HG03575 (cell line): ENCODE measurements at regions not wholly inside any gene's neighbourhood (a gene's known extent, or its start where the extent isn't known, plus 50 kb on each side); places are given as distances from the start of the nearest gene placed in this dataset.

Experiments used
- ATAC-seq: cut with Tn5 transposase; IDR thresholded peaks from one replicate; pipeline ENCODE4 v1.9.1; 2021; ENCODE audit not compliant: unreplicated experiment, insufficient number of reproducible peaks, low FRiP score; ENCODE audit errors: extremely low read depth

DNA sequence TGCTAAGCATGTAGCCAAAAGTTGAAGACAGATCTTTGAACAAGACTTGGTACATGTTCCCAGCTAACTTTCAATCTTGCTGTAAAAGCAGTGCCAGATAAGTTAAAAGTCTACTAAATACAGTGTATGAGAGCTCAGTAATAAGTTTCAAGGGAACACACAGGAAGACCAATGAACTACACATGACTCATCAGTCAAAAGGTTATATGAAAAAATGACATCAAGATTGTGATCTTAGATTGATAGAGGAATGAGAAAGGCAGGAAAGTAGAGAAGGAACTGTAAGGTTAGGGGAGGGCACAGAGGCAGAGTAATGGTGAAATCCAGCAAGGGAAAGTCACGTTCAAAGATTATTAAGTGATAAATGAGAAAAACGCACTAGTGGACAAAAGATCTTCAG, 249.9 kb upstream of the FLRT2 start:
- ATAC-seq, result no peak

DNA sequence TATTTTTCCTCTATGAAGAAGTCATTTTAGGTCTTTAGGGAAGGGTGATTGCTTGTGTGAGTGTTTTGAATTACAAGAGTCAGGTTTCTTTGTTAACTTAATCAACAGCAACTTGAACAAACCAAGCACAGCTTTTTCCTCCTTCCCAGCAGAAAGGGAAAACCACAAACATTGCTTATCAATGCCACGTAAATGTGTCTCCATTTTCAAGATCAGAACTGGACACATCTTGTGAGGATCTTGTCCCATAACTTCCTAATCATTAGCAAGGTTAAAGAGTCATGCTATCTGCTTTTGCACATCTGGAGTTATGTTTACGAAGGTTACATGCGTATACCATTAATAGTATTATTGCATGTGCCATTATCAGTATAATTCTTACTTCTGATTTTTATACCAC, 248.0 kb upstream of the FLRT2 start:
- ATAC-seq, result no peak

DNA sequence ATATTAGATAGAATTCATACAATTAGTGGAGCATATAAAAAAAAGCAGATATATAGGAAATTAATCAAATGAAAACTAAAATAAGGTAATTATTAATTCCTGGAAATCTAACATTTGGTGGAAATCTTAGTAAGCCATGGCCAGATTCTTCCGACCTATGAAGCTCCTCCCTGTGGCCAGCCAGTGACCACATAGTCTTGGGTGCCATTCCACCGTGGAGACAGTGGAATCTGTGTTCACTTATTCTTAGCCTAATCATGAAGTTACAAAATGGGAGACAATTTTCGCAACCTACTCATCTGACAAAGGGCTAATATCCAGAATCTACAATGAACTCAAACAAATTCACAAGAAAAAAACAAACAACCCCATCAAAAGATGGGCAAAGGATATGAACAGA, 241.9 kb upstream of the FLRT2 start:
- no peak for ATAC-seq

DNA sequence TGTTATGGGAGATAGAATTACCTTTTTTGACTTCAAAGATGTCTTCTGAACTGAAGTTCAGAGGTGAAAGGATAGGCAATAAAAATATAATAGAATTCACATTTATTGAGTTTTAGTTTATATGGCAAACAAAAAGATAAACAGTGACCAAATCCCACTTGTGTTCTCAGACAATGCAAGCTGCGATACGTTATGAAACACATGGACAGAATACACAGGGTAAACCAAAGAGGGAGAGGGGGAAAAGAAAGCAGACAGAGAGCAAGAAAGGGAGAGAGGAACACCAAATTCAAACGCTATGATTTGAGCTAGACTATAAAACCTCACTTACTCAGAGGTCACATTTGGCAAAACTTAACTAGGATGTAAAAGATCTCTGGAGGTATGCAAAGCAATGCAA, 238.2 kb upstream of the FLRT2 start:
- no peak for ATAC-seq

DNA sequence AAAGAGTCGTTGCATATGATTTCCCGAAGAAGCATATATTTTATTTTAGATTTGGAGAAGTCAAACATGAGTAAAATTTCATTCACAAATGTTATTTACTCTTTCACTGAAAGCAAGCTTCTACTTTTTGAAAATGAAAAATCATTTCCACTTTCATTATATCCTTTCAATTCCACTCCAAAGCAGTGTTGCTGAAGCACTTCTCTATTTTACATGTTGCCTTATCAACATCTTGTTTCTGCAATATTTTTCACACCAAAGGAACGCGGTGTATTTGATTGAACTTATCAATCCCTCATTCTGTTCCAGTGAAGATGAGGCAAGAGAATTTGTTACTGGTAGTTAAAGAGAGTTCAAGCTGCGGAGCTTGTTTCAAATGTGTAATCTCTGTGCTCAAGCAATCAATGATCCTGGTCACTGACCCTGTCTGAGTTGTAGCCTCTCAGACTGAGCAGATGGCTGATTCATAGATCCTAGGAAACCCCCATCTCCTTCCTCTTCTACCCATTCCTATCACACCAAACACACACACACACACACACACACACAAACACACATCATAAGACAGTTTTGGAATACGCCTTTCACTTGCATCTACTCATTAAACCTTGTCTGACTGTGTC, 236.2 kb upstream of the FLRT2 start:
- no peak for ATAC-seq

DNA sequence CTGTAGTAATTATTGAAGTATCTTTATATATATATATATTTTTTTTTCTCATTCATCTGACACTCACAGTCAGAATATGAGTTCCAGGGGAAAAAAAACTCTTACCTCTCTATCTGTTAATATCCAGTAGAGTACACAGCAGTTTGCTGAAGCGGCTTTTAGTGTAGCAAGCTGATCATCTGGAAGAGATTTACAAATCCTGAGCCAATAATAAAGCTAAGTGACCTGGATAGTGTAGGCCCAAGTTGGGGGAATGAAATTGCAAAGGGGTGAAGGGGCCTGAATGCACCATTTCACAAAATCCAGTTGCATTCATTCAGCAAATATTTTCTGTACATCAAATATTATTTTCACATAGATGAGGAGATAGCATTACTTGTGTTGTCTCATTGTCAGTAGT, 234.6 kb upstream of the FLRT2 start:
- no peak for ATAC-seq

DNA sequence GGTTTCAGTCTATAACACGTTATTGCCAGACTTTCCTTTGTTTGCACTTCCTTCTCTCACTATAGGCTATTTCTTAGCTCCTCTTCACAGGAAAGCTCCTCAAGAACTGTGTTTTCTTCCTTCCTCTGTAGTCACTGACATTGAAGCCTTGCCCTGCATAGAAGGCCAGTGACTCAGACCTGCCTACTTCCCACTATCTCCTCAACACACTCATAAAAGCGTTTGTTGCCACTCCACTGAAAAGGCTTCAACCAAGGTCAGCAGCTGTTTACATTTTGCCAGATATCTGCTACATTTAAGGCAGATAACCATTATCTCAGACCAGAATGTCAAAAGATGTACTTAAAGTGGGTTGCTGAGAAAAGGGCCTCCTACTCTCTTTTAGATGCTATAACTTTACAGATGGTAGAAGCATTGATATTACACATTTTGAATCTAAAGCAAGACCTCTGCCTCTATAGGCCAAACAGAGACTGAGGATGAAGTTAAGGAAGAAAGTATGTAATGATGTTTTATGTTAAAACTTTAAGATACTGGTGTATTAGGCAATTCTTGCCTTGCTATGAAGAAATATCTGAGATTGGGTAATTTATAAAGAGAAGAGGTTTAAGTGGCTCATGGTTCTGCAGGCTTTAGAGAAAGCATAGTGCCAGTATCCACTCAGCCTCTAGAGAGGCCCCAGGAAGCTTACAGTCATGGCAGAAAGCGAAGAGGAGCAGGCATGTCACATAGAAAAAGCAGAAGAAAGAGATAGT, 233.3 kb upstream of the FLRT2 start:
- no peak for ATAC-seq

DNA sequence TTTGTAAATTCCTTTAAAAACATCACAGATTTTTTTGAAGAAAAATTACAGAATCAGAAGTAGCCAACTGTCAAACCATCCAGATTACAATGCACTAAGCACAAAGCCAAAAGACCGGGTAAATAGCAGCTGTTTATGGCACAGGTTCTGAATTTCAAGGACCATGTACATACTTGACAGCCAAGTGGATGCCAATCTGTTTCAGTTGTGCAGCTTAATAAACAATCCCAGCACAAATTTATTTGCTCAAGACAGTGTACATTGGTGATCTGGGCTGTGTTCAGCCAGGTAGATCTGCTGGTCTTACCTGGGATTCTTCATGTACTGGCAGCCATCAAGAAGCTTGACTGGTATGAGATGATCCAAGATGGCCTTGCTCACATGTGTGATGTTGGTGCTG, 229.8 kb upstream of the FLRT2 start:
- no peak for ATAC-seq

DNA sequence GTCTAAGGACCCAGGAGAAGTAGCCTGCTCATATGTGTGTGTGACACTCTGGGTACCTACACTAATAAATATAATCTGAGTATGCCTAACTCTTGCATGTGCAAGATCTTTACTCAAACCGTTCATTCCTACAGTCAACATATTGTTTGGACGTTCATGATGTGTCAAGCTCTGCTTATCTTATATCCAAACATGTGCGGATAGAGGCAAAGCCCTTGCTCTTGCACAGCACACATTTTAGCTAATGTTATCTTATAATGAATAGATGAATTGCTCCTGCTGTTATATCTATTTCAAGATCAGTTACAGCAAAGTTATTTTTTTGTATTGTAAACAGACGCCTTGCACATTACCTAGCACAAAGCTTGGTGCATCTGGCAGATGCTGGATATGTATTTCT, 228.4 kb upstream of the FLRT2 start:
- ATAC-seq, result no peak

DNA sequence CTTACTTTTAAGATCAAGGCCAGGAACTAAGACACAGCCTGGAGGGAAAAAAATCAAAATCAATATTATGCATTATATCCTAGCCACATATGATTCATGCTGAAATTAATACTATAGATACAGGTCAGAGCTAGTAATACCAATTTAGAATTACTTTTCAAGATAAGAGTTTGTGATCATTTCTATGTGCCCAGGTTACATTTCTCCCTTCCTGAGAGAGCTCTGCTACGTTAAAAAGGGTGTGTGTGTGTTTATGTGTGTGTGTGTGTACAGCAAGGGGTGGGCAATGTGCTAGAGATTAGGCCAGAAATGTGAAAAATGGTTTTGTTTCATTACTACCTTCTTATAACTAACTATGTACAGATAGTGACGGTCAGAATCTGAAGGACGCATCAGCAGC, 223.9 kb upstream of the FLRT2 start:
- ATAC-seq, result no peak

DNA sequence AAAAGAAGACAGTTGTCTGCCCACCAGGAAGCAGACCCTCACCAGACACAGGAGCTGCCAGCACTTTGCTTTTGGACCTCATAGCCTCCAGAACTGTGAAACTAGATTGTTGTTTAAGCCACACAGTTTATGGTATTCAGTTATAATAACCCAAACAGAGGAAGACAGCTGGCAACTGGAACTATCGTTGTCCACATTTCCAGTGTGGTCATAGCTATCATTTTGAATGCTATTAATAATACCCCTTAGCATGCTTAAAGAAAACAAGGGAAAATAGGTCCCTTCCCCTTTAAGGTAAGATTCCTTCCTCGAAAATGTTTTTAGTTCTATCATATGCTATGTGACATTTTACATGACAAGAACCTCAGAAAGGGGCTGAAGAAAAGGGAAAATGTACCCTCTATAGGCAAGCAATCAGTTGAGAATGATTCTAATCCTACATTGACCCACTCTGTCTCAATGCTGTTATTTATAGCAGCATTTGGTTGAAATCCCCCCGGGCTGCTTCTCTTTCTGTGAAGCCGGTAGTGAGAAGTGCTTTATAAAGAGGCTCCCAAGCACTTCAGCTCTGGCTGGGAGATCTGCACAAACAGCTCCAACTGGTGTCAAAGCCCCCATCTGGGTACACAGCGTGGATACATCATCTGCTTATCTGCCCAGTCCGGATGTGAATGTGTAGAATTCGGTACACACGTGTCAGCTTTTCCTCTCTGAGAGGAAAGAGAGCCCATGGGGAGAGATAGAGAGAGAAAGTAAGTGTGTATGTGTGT, 221.2 kb upstream of the FLRT2 start:
- ATAC-seq, result no peak

DNA sequence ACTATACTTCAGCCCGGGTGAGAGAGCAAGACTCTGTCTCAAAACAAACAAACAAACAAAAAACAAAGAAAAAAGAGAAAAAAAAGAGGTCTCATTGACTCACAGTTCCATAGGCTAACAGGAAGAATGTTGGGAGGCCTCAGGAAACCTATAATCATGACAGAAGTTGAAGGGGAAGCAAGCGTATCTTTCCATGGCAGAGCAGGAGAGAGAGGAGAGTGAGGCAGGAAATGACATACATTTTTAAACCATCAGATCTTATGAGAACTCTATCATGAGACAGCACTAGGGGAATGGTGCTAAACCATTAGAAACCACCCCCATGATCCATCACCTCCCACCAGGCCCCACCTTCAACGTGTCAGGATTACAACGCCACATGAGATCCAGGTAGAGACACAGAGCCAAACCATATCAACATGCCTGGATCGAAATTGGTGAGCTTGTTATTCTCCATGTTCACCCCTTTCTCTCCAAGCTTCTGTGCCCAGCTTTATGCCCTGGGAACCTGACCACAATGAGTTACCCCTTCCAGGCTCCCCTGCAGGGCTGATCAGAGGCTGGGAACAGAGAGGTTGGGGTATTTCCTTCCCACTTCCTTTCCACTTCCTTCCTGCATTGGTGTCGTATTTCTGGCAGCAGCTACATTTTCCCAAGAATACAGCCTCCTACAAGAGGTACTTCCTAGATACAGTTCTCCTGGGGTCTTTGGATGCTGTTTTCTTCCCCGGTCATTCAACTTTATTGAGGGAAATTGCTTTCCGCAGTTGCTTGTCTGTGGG, 219.3 kb upstream of the FLRT2 start:
- no peak for ATAC-seq

DNA sequence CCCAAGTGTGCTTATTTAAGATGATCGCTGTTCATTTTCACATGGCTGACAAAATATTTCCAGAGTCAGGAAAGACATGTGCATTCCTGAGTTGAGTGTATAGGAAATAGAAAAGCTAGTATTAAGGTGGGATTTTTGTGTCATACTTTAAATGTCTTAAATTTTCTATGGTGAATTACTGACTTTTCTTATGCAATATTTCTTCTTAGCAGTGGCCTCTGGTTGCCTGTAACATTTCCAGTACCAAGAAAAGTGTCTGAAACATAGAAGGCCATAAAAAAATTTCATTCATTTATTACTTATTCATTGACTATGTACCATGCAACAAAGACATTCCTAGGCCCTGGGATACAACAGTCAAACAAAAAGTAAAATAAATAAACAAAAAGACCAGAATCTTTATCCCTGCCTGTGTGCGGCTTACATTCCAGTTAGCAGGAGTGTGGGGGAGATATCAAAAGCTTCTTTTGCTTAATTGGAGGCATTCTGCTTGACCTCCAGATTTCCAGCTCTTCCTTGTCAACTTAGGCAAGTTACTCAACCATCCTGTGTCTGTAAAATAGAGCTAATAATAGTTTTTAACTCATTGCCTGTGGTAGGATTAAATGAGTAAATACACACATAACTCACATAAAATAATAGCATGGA, 216.3 kb upstream of the FLRT2 start:
- ATAC-seq, result no peak

DNA sequence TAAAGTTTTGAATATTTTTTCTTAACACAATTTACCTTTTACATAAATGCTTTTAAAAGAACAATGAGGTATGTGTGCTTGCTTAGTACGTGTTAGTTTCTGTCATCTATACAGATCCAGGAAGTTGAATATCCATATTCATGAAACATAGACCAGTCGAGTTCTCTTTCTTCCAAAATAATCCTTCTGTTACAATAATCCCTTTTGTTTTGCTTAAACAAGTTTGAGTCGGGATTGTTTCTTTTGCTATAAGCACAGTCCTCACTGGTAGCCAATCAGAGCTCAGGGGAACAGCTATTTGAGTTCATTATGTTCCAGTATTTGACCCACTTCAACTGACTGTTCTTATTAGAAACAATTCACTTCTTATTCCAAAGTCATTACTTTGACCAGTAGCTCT, 214.7 kb upstream of the FLRT2 start:
- no peak for ATAC-seq

DNA sequence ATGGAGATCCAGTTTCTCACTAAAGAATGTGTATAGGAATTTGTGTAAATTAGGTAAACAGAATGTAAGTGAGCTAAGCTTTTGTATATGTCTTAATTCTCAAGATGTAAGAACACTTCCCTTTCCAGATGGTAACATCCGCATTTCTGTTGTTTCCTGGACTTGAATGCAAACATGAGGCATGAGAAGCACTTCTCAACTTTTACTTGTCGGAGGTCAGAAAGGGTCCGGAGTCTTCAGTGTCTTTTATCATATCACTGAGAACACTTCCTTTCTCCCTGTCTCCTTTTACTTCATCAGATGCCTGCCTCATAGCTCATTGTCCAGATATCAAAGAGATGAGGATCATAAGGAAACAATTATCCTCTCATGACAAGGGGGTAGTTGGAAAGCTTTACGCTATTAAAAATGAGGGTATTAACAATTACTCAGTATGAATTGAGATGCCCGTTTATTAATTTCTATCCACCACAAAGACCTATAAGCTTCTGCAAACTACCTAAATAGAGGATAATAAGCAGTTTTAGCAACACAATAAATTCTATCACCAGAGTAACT, 214.1 kb upstream of the FLRT2 start:
- ATAC-seq, result no peak

DNA sequence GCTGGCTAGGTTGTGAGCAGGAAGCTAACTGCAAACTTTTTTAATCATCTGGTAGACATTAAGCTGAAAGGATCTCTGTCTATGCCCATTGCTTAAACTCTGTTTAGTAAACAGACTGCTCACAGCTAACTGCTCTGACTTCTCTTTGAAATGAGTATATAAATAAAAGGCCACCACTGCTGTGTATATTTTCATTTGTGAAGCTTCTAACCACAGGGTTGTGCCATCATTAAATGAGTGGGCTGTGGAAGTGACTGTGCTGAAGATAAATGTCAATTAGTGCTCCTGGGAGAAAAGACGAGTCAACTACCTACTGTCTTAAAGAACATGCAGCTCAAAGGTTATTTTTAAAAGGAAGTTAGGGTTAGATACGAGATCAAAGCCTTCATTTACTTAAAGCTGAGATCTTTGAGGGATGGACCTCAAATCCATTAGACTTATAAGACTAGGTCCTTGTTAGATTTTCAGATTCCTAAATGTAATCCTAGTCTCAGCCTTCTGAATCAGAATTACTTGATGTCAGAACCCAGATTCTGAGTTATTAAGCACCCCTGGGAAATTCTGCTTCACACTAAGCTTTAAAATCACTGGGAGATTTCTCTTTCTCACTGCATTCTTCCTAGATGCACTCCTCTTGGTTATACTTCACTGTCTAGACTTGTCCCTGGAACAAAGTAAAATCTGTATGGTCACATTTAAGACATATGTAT, 213.1 kb upstream of the FLRT2 start:
- ATAC-seq, result no peak

DNA sequence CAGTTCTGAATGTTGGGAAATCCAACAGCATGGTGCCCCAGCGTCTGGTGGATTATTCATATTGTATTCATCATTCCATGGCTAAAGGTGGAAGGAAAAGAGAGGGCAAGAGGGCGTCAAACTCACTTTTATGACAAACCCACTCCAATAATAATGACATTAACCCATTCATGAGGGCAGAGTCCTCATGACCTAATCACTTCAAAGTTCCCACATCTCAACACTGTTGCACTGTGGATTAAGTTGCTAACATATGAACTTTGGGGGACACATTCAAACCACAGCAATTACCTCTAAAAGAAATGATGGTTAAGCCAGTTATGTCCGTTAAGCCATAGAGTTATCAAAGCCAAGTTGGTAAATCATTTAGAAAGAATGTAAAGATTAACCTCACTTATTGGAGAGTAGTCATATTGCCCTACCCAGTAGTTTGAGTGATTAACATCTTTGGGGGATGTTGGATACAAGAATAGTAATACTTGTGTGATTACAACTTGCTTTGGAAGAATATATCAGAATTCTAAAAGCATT, 212.4 kb upstream of the FLRT2 start:
- ATAC-seq, result no peak

DNA sequence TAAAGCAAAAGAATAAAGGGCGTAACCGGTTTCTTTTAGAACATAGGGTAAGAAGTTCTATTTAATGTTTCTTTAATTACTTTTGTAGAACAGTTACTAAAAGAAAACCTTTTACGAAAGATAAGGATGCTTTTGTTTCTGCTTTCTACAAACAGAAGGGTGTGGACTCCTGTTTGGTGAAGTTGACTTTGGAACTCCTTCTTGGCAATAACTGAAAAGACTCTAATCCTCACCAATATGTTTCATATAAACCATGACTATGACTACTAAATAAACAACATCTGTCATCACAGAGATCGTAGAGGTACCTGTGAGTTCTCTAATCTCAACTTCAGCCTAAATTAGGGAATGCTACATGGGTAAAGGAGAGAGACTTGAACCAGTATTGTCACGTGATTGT, 210.8 kb upstream of the FLRT2 start:
- no peak for ATAC-seq
